Colonic mucosa (tissue), 4 donors: ENCODE measurements at regions not wholly inside any gene's neighbourhood (a gene's known extent, or its start where the extent isn't known, plus 50 kb on each side); places are given as distances from the start of the nearest gene placed in this dataset.

Source experiments
- DNase-seq: peaks from one replicate; pipeline ENCODE4 v3.0.0-alpha.2; 2020
- H3K27ac ChIP-seq: fragments of 200-600 bp; one replicate; pipeline ENCODE4 v1.8.0; 2021
- H3K27me3 ChIP-seq: fragments of 200-600 bp; one replicate; pipeline ENCODE4 v1.8.0; 2021
- H3K36me3 ChIP-seq: fragments of 200-600 bp; one replicate; pipeline ENCODE4 v1.8.0; 2021
- H3K4me1 ChIP-seq: fragments of 200-600 bp; one replicate; pipeline ENCODE4 v1.8.0; 2021; ENCODE audit warnings: mild to moderate bottlenecking
- H3K4me3 ChIP-seq: fragments of 200-600 bp; one replicate; pipeline ENCODE4 v1.8.0; 2021
- H3K9ac ChIP-seq, 2 donors: one replicate each; pipeline ENCODE4 v1.7.0; 2013; ENCODE audit warnings: control low read depth in 2 of 2, low read depth in 2 of 2, low read length in 2 of 2
- H3K9me3 ChIP-seq: fragments of 200-600 bp; one replicate; pipeline ENCODE4 v1.8.0; 2021
- CTCF ChIP-seq: fragments of 200-600 bp; IDR thresholded peaks from one replicate; pipeline ENCODE4 v1.8.0; 2022; ENCODE audit warnings: antibody characterized with exemption, mild to moderate bottlenecking
- intact Hi-C: fragments of 100-400 bp; cut with DNase I; formaldehyde crosslinking; loops from one replicate; pipeline ENCODE4 v1.14.1; 2022
- donor health status: healthy.
- donor health status: DM: no; HTN: no; CAD: no.
- donor health status: DM: no; HTN: no; CAD: no.

- Histone ChIP-seq H3K4me3 (no peak overlapping the region), H3K27me3 (no peaks in the 10 kb centered on the region), H3K4me1 (no peaks in the 10 kb centered on the region), H3K9me3 (no peaks in the 10 kb centered on the region), H3K27ac (no peak overlapping the region), H3K36me3 (no peaks in the 10 kb centered on the region), H3K9ac (no peak overlapping the region)
- intact Hi-C loops = no loop called here
- TF ChIP-seq CTCF = no peak
- DNase-seq = no peak
Measured at GRCh38 chr4:123619326-123619725, 222.7 kb downstream of the SPRY1 start.

- Histone ChIP-seq H3K36me3 (no peaks in the 10 kb centered on the region), H3K27me3 (no peaks in the 10 kb centered on the region), H3K4me3 (no peak overlapping the region), H3K9ac (no peak overlapping the region), H3K9me3 (no peaks in the 10 kb centered on the region), H3K27ac (no peak overlapping the region), H3K4me1 (no peaks in the 10 kb centered on the region)
- no peak for TF ChIP-seq CTCF
- intact Hi-C loops = no loop called here
- DNase-seq = no peak
Measured at GRCh38 chr4:123619895-123620294, 223.3 kb downstream of the SPRY1 start.

GRCh38 chr4:123621072-123621705, 224.6 kb downstream of the SPRY1 start:
- no peak overlapping the region for H3K9ac ChIP-seq
- H3K36me3 ChIP-seq = no peaks in the 10 kb centered on the region
- no peaks in the 10 kb centered on the region for H3K27me3 ChIP-seq
- H3K4me1 ChIP-seq = no peaks in the 10 kb centered on the region
- H3K27ac ChIP-seq = no peak overlapping the region
- H3K4me3 ChIP-seq = no peak overlapping the region
- intact Hi-C loops = no loop called here
- no peaks in the 10 kb centered on the region for H3K9me3 ChIP-seq
- DNase-seq = no peak
- no peak for TF ChIP-seq CTCF

- Histone ChIP-seq H3K9ac (no peak overlapping the region), H3K4me3 (no peak overlapping the region), H3K27ac (no peak overlapping the region), H3K9me3 (no peaks in the 10 kb centered on the region), H3K36me3 (no peaks in the 10 kb centered on the region), H3K27me3 (no peaks in the 10 kb centered on the region), H3K4me1 (no peaks in the 10 kb centered on the region)
- intact Hi-C loops = no loop called here
- TF ChIP-seq CTCF = no peak
- DNase-seq = no peak
Measured at GRCh38 chr4:123622572-123622971, 226.0 kb downstream of the SPRY1 start.

GRCh38 chr4:123623611-123624010, 227.0 kb downstream of the SPRY1 start:
- H3K9ac ChIP-seq = no peak overlapping the region
- no peak overlapping the region for H3K27ac ChIP-seq
- no peak for DNase-seq
- H3K27me3 ChIP-seq = no peaks in the 10 kb centered on the region
- H3K9me3 ChIP-seq = no peaks in the 10 kb centered on the region
- intact Hi-C loops = no loop called here
- H3K36me3 ChIP-seq = no peaks in the 10 kb centered on the region
- no peak overlapping the region for H3K4me3 ChIP-seq
- TF ChIP-seq CTCF = no peak
- H3K4me1 ChIP-seq = no peaks in the 10 kb centered on the region
